ENCODE measurements at regions not wholly inside any gene's neighbourhood (a gene's known extent, or its start where the extent isn't known, plus 50 kb on each side); places are given as distances from the start of the nearest gene placed in this dataset.

DNA sequence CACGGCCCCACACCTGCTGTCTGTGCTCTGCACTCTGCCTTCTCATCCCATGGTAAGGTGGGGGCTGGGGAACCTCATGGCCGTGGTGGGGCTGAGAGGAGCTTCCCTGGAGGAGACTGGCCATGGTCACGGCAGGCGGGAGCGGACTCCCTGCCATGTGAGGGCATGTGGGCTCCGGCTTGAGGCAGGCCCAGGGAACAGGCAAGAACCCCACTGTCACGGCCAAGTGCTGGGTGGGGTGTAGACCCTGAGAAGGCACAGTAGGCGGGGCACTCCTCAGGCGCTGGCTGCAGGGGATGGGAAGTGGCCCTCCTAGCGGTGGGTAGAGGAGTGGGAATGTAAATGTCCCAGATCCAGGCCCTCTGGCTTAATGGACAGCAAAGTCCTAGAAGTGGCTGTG, 1262.7 kb downstream of the BRD1 start:
- H4K5ac ChIP-seq (ENCODE audit: low read depth, low read length): no peak overlapping the region
- H3K27ac ChIP-seq (ENCODE audit: insufficient read depth, low read length): no peak overlapping the region
- no peak for DNase-seq
- TF ChIP-seq NFE2L2 (IDR thresholded peaks at IDR 0.05; ENCODE audit: low read depth, low read length) (no peak), CEBPB (IDR thresholded peaks at IDR 0.05; ENCODE audit: low read depth, low read length) (no peak), FOS (IDR thresholded peaks at IDR 0.05; ENCODE audit: low read depth, low read length) (no peak), RCOR1 (IDR thresholded peaks at IDR 0.05; ENCODE audit: insufficient replicate concordance, low read length) (no peak), RAD21 (IDR thresholded peaks at IDR 0.05; ENCODE audit: low read length) (no peak)
- TF ChIP-seq, protein P1, sequence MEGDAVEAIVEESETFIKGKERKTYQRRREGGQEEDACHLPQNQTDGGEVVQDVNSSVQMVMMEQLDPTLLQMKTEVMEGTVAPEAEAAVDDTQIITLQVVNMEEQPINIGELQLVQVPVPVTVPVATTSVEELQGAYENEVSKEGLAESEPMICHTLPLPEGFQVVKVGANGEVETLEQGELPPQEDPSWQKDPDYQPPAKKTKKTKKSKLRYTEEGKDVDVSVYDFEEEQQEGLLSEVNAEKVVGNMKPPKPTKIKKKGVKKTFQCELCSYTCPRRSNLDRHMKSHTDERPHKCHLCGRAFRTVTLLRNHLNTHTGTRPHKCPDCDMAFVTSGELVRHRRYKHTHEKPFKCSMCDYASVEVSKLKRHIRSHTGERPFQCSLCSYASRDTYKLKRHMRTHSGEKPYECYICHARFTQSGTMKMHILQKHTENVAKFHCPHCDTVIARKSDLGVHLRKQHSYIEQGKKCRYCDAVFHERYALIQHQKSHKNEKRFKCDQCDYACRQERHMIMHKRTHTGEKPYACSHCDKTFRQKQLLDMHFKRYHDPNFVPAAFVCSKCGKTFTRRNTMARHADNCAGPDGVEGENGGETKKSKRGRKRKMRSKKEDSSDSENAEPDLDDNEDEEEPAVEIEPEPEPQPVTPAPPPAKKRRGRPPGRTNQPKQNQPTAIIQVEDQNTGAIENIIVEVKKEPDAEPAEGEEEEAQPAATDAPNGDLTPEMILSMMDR (conservative IDR thresholded peaks at IDR 0.05; ENCODE audit: low read depth, low read length): no peak
- no peak overlapping the region for H2AK5ac ChIP-seq (ENCODE audit: low read depth, low read length)
- no peaks in the 10 kb centered on the region for H3K9me1 ChIP-seq (ENCODE audit: insufficient read depth, low read length)
- no peak overlapping the region for H3K23ac ChIP-seq (ENCODE audit: low read depth, low read length)
- H2BK20ac ChIP-seq (ENCODE audit: low read depth, low read length): no peak overlapping the region
- H3K9me3 ChIP-seq (ENCODE audit: control insufficient read depth, insufficient read depth, low read length): peaks cover 75% of the 10 kb centered on the region
- ChIA-PET POLR2A (ENCODE audit: unreplicated experiment) (no interaction called here), CTCF (no interaction called here)
- no peak overlapping the region for H4K91ac ChIP-seq (ENCODE audit: insufficient read depth, low read depth, low read length)
- H3K36me3 ChIP-seq (ENCODE audit: control insufficient read depth, insufficient read depth, low read length): no peaks in the 10 kb centered on the region
- WGBS, 2 experiments (ENCODE audit: extremely low coverage in 2 of 2, insufficient read length in 1 of 2): 50% methylated on average over 1 of the region's 10 CpGs; no CpG with 5 or more reads in 1 of the 2 experiments
- dilution Hi-C loops (cut with HindIII; ENCODE audit: low sequenced_read_pairs, unreplicated experiment) (no loop called here), in situ Hi-C loops (cut with MboI; ENCODE audit: low sequenced_read_pairs) (no loop called here), intact Hi-C loops (cut with micrococcal nuclease) (no loop called here)
- no peak overlapping the region for H3K4me3 ChIP-seq (ENCODE audit: insufficient read depth, low read depth, low read length)
- no peak overlapping the region for H3K9ac ChIP-seq (ENCODE audit: low read depth, low read length)
- no peak overlapping the region for H2BK5ac ChIP-seq (ENCODE audit: low read depth, low read length, poor library complexity, severe bottlenecking)
- H4K20me1 ChIP-seq (ENCODE audit: insufficient read depth, low read length): no peaks in the 10 kb centered on the region
- no peak overlapping the region for H3K14ac ChIP-seq (replicated peaks; ENCODE audit: low read depth, low read length)
- ATAC-seq (ENCODE audit: low read depth): no peak
- H2AK9ac ChIP-seq (replicated peaks; ENCODE audit: low read depth, low read length, poor library complexity): no peak overlapping the region
- H3K27me3 ChIP-seq (ENCODE audit: control insufficient read depth, insufficient read depth, low read length): no peaks in the 10 kb centered on the region
- no peaks in the 10 kb centered on the region for H3K79me1 ChIP-seq (ENCODE audit: low read depth in 1 of 2, low read length in 2 of 2)
- no peak overlapping the region for H3K4me2 ChIP-seq (ENCODE audit: low read depth, low read length)
- no peak overlapping the region for H2AFZ ChIP-seq (replicated peaks; ENCODE audit: low read length, poor library complexity)
- H3K4me1 ChIP-seq (ENCODE audit: control insufficient read depth, insufficient read depth, low read length): no peaks in the 10 kb centered on the region
- BruUV-seq (replicated peaks): no TSS peak
- no peak overlapping the region for H3K18ac ChIP-seq (ENCODE audit: low read depth, low read length)
- H3K4ac ChIP-seq (ENCODE audit: low read depth, low read length): no peak overlapping the region
- H2BK120ac ChIP-seq (ENCODE audit: low read depth, low read length): no peak overlapping the region
- H4K8ac ChIP-seq (ENCODE audit: low read depth in 2 of 2, low read length in 2 of 2): no peak overlapping the region
- H3K56ac ChIP-seq (ENCODE audit: extremely low read depth, insufficient read depth, low read length): no peak overlapping the region
- H2BK15ac ChIP-seq (ENCODE audit: low read depth, low read length): no peak overlapping the region

All from IMR-90 (cell line).